Activated naive CD8-positive, alpha-beta T cell treated with anti-CD3 and anti-CD28 coated beads, Interleukin-2, amount 50 U/mL, for 24 hours (primary cell): ENCODE measurements at regions not wholly inside any gene's neighbourhood (a gene's known extent, or its start where the extent isn't known, plus 50 kb on each side); places are given as distances from the start of the nearest gene placed in this dataset.

ENCODE experiments used
- ATAC-seq: fragments of 150-1000 bp; cut with Tn5 transposase; one replicate; pipeline ENCODE4 v1.10.0; 2021
- DNase-seq: peaks from one replicate; pipeline ENCODE4 v3.0.0; 2021
- H3K27ac Mint-ChIP-seq: one replicate; pipeline ENCODE4 v1.8.0; 2021; ENCODE audit warnings: mild to moderate bottlenecking, mixed read lengths
- H3K27me3 Mint-ChIP-seq: one replicate; pipeline ENCODE4 v1.8.0; 2021; ENCODE audit warnings: mixed read lengths
- H3K36me3 Mint-ChIP-seq: one replicate; pipeline ENCODE4 v1.8.0; 2021; ENCODE audit warnings: low read depth, mixed read lengths
- H3K4me1 Mint-ChIP-seq: one replicate; pipeline ENCODE4 v1.8.0; 2021; ENCODE audit warnings: mixed read lengths
- H3K4me3 Mint-ChIP-seq: one replicate; pipeline ENCODE4 v1.8.0; 2021; ENCODE audit warnings: mild to moderate bottlenecking, moderate library complexity, mixed read lengths
- H3K9me3 Mint-ChIP-seq: one replicate; pipeline ENCODE4 v1.8.0; 2021; ENCODE audit warnings: mixed read lengths

GRCh38 chr17:13212860-13213259 is 195.0 kb upstream of the ELAC2 start:
- no peak for ATAC-seq
- no peak for DNase-seq
- no peak overlapping the region for H3K4me3 Mint-ChIP-seq
- H3K9me3 Mint-ChIP-seq: peaks cover 11% of the 10 kb centered on the region
- H3K4me1 Mint-ChIP-seq: no peaks in the 10 kb centered on the region
- H3K27me3 Mint-ChIP-seq: no peaks in the 10 kb centered on the region
- no peaks in the 10 kb centered on the region for H3K36me3 Mint-ChIP-seq
- no peak overlapping the region for H3K27ac Mint-ChIP-seq

- no peak overlapping the region for H3K27ac Mint-ChIP-seq
- no peaks in the 10 kb centered on the region for H3K9me3 Mint-ChIP-seq
Observed at GRCh38 chr17:13209081-13209480, 191.3 kb upstream of the ELAC2 start.

GRCh38 chr17:13204607-13205237 is 186.9 kb upstream of the ELAC2 start:
- ATAC-seq (no peak), DNase-seq (no peak)
- no peak overlapping the region for H3K27ac Mint-ChIP-seq
- peaks cover 7% of the 10 kb centered on the region for H3K27me3 Mint-ChIP-seq
- no peaks in the 10 kb centered on the region for H3K9me3 Mint-ChIP-seq
- H3K36me3 Mint-ChIP-seq: no peaks in the 10 kb centered on the region
- no peak overlapping the region for H3K4me3 Mint-ChIP-seq
- H3K4me1 Mint-ChIP-seq: no peaks in the 10 kb centered on the region

More at GRCh38 chr17:13209081-13209480, 191.3 kb upstream of the ELAC2 start:
- no peaks in the 10 kb centered on the region for H3K4me1 Mint-ChIP-seq
- no peaks in the 10 kb centered on the region for H3K36me3 Mint-ChIP-seq
- H3K4me3 Mint-ChIP-seq: no peak overlapping the region
- H3K27me3 Mint-ChIP-seq: peaks cover 4% of the 10 kb centered on the region
- ATAC-seq (no peak), DNase-seq (no peak)

- no peaks in the 10 kb centered on the region for H3K36me3 Mint-ChIP-seq
- H3K9me3 Mint-ChIP-seq: no peaks in the 10 kb centered on the region
- DNase-seq (no peak), ATAC-seq (no peak)
- H3K4me1 Mint-ChIP-seq: no peaks in the 10 kb centered on the region
- H3K27ac Mint-ChIP-seq: no peak overlapping the region
- H3K4me3 Mint-ChIP-seq: no peak overlapping the region
- H3K27me3 Mint-ChIP-seq: peaks cover 7% of the 10 kb centered on the region
Observed at GRCh38 chr17:13202835-13203234, 185.0 kb upstream of the ELAC2 start.

GRCh38 chr17:13200671-13201070 is 182.8 kb upstream of the ELAC2 start:
- Mint-ChIP-seq H3K9me3 (peaks cover 3% of the 10 kb centered on the region), H3K27me3 (peaks cover 4% of the 10 kb centered on the region), H3K36me3 (no peaks in the 10 kb centered on the region), H3K4me1 (no peaks in the 10 kb centered on the region), H3K4me3 (no peak overlapping the region), H3K27ac (no peak overlapping the region)
- ATAC-seq (no peak), DNase-seq (no peak)

GRCh38 chr17:13199425-13199824 is 181.6 kb upstream of the ELAC2 start:
- ATAC-seq (no peak), DNase-seq (no peak)
- H3K4me1 Mint-ChIP-seq: no peaks in the 10 kb centered on the region
- H3K9me3 Mint-ChIP-seq: peaks cover 3% of the 10 kb centered on the region
- H3K27ac Mint-ChIP-seq: no peak overlapping the region
- H3K27me3 Mint-ChIP-seq: peaks cover 3% of the 10 kb centered on the region
- H3K36me3 Mint-ChIP-seq: no peaks in the 10 kb centered on the region
- no peak overlapping the region for H3K4me3 Mint-ChIP-seq

GRCh38 chr17:13197586-13197985 is 179.8 kb upstream of the ELAC2 start:
- Mint-ChIP-seq H3K4me1 (no peaks in the 10 kb centered on the region), H3K4me3 (no peak overlapping the region), H3K36me3 (no peaks in the 10 kb centered on the region), H3K27me3 (peaks cover 3% of the 10 kb centered on the region), H3K27ac (no peak overlapping the region), H3K9me3 (peaks cover 3% of the 10 kb centered on the region)
- ATAC-seq: no peak
- no peak for DNase-seq

- no peaks in the 10 kb centered on the region for H3K36me3 Mint-ChIP-seq
- ATAC-seq (no peak), DNase-seq (no peak)
- no peak overlapping the region for H3K4me3 Mint-ChIP-seq
- no peak overlapping the region for H3K27ac Mint-ChIP-seq
- H3K27me3 Mint-ChIP-seq: no peaks in the 10 kb centered on the region
- H3K4me1 Mint-ChIP-seq: no peaks in the 10 kb centered on the region
- peaks cover 9% of the 10 kb centered on the region for H3K9me3 Mint-ChIP-seq
Observed at GRCh38 chr17:13194887-13195286, 177.1 kb upstream of the ELAC2 start.

- Mint-ChIP-seq H3K27me3 (no peaks in the 10 kb centered on the region), H3K4me1 (no peaks in the 10 kb centered on the region), H3K36me3 (no peaks in the 10 kb centered on the region), H3K4me3 (no peak overlapping the region), H3K9me3 (peaks cover 6% of the 10 kb centered on the region), H3K27ac (no peak overlapping the region)
- no peak for DNase-seq
- ATAC-seq: no peak
Observed at GRCh38 chr17:13182854-13183253, 165.0 kb upstream of the ELAC2 start.

GRCh38 chr17:13182450-13182849 is 164.6 kb upstream of the ELAC2 start:
- Mint-ChIP-seq H3K4me1 (no peaks in the 10 kb centered on the region), H3K27me3 (no peaks in the 10 kb centered on the region), H3K36me3 (no peaks in the 10 kb centered on the region), H3K9me3 (peaks cover 6% of the 10 kb centered on the region), H3K27ac (no peak overlapping the region), H3K4me3 (no peak overlapping the region)
- DNase-seq (no peak), ATAC-seq (no peak)

- Mint-ChIP-seq H3K9me3 (peaks cover 7% of the 10 kb centered on the region), H3K36me3 (no peaks in the 10 kb centered on the region), H3K4me1 (no peaks in the 10 kb centered on the region), H3K27ac (no peak overlapping the region), H3K27me3 (no peaks in the 10 kb centered on the region), H3K4me3 (no peak overlapping the region)
- DNase-seq (no peak), ATAC-seq (no peak)
Observed at GRCh38 chr17:13181683-13182082, 163.9 kb upstream of the ELAC2 start.

- peaks cover 21% of the 10 kb centered on the region for H3K9me3 Mint-ChIP-seq
- no peaks in the 10 kb centered on the region for H3K4me1 Mint-ChIP-seq
- H3K4me3 Mint-ChIP-seq: no peak overlapping the region
- ATAC-seq: no peak
- no peaks in the 10 kb centered on the region for H3K27me3 Mint-ChIP-seq
- H3K36me3 Mint-ChIP-seq: no peaks in the 10 kb centered on the region
- H3K27ac Mint-ChIP-seq: no peak overlapping the region
- no peak for DNase-seq
Observed at GRCh38 chr17:13176436-13176835, 158.6 kb upstream of the ELAC2 start.

- H3K27ac Mint-ChIP-seq: no peak overlapping the region
- no peaks in the 10 kb centered on the region for H3K4me1 Mint-ChIP-seq
- ATAC-seq (no peak), DNase-seq (no peak)
- H3K9me3 Mint-ChIP-seq: peaks cover 27% of the 10 kb centered on the region
- H3K27me3 Mint-ChIP-seq: no peaks in the 10 kb centered on the region
- H3K36me3 Mint-ChIP-seq: no peaks in the 10 kb centered on the region
- H3K4me3 Mint-ChIP-seq: no peak overlapping the region
Observed at GRCh38 chr17:13171790-13172189, 154.0 kb upstream of the ELAC2 start.

GRCh38 chr17:13162361-13162760 is 144.5 kb upstream of the ELAC2 start:
- H3K27me3 Mint-ChIP-seq: no peaks in the 10 kb centered on the region
- H3K36me3 Mint-ChIP-seq: no peaks in the 10 kb centered on the region
- no peak for ATAC-seq
- no peak overlapping the region for H3K27ac Mint-ChIP-seq
- DNase-seq: no peak
- H3K4me1 Mint-ChIP-seq: no peaks in the 10 kb centered on the region
- H3K9me3 Mint-ChIP-seq: no peaks in the 10 kb centered on the region
- no peak overlapping the region for H3K4me3 Mint-ChIP-seq

GRCh38 chr17:13160790-13161189 is 143.0 kb upstream of the ELAC2 start:
- no peaks in the 10 kb centered on the region for H3K27me3 Mint-ChIP-seq
- H3K27ac Mint-ChIP-seq: no peak overlapping the region
- DNase-seq (no peak), ATAC-seq (no peak)
- no peak overlapping the region for H3K4me3 Mint-ChIP-seq
- H3K36me3 Mint-ChIP-seq: no peaks in the 10 kb centered on the region
- no peaks in the 10 kb centered on the region for H3K9me3 Mint-ChIP-seq
- H3K4me1 Mint-ChIP-seq: no peaks in the 10 kb centered on the region

GRCh38 chr17:13160296-13160695 is 142.5 kb upstream of the ELAC2 start:
- no peak for DNase-seq
- no peak overlapping the region for H3K27ac Mint-ChIP-seq
- no peak for ATAC-seq
- no peaks in the 10 kb centered on the region for H3K27me3 Mint-ChIP-seq
- H3K9me3 Mint-ChIP-seq: no peaks in the 10 kb centered on the region
- no peak overlapping the region for H3K4me3 Mint-ChIP-seq
- H3K36me3 Mint-ChIP-seq: no peaks in the 10 kb centered on the region
- H3K4me1 Mint-ChIP-seq: no peaks in the 10 kb centered on the region
